ENCODE measurements at regions not wholly inside any gene's neighbourhood (a gene's known extent, or its start where the extent isn't known, plus 50 kb on each side); places are given as distances from the start of the nearest gene placed in this dataset.

DNA sequence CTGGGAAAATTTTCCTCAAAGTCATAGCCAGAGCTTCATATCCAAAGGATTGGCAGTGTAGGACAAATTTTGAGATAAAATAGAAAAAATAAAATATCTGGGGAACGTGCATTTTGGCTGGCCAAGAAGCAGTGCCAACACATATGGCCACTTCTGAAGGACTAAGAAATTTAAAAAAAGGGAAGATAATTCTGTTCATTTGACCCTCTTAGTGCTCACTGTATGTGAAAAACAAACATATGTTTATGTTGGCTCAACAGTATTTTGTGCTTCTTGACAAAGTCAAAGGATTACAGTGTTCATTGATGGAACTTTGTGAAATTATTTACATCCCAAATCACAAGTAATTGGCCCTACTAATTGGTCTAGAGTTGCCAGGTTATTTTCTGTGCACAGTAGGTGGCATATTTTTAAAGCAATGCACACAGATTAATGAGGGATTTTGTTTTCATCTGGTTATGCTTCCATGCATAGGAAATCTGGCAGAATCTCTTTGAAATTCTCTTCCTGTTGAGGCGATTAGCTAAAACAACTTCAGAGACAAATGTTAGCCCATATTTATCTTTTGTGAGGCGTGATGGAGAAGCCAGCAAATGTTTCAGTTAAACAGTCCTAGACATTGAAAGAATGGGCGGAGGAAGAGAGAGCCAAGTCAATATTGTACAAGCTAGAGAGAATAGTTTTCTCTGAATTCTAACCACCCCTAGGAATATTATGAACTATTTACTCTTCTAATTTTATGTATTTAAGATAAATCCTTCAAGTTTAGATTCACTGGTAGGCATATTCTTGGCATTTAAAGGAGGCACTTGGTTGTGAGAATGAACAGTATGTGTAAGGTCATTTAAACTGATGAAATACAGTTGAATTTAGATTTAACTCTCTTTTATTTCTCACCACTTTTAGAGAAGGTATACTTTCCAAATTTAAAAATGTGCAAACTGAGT lies 237.7 kb upstream of the MBL2 start:
- TF ChIP-seq GATA2 (IDR thresholded peaks at IDR 0.05; ENCODE audit: low read depth, low read length): no peak
- no peak for TF ChIP-seq GATA3 (IDR thresholded peaks at IDR 0.05; ENCODE audit: low read depth, low read length)
